ENCODE measurements at regions not wholly inside any gene's neighbourhood (a gene's known extent, or its start where the extent isn't known, plus 50 kb on each side); places are given as distances from the start of the nearest gene placed in this dataset.

- no peak overlapping the region for H3K4me3 ChIP-seq (ENCODE audit: low read depth, low read length)
- no peak for TF ChIP-seq CTCF (IDR thresholded peaks at IDR 0.05; ENCODE audit: insufficient read depth, low read depth, low read length)
- no peak for DNase-seq (ENCODE audit: low read depth)
Observed at GRCh38 chr6:146917979-146918378, 286.2 kb upstream of the STXBP5 start.

- no peak for TF ChIP-seq CTCF (IDR thresholded peaks at IDR 0.05; ENCODE audit: insufficient read depth, low read depth, low read length)
- no peak for DNase-seq (ENCODE audit: low read depth)
- H3K4me3 ChIP-seq (ENCODE audit: low read depth, low read length) = no peak overlapping the region
Observed at GRCh38 chr6:146919017-146919416, 285.2 kb upstream of the STXBP5 start.

GRCh38 chr6:146923205-146923833 lies 280.9 kb upstream of the STXBP5 start:
- no peak overlapping the region for H3K4me3 ChIP-seq (ENCODE audit: low read depth, low read length)
- TF ChIP-seq CTCF (IDR thresholded peaks at IDR 0.05; ENCODE audit: insufficient read depth, low read depth, low read length) = no peak
- no peak for DNase-seq (ENCODE audit: low read depth)

GRCh38 chr6:146925846-146926245 lies 278.4 kb upstream of the STXBP5 start:
- DNase-seq (ENCODE audit: low read depth) = no peak
- TF ChIP-seq CTCF (IDR thresholded peaks at IDR 0.05; ENCODE audit: insufficient read depth, low read depth, low read length) = no peak
- no peak overlapping the region for H3K4me3 ChIP-seq (ENCODE audit: low read depth, low read length)

GRCh38 chr6:146928503-146928902 lies 275.7 kb upstream of the STXBP5 start:
- H3K4me3 ChIP-seq (ENCODE audit: low read depth, low read length) = no peak overlapping the region
- TF ChIP-seq CTCF (IDR thresholded peaks at IDR 0.05; ENCODE audit: insufficient read depth, low read depth, low read length) = no peak

GRCh38 chr6:146931214-146931613 lies 273.0 kb upstream of the STXBP5 start:
- no peak for TF ChIP-seq CTCF (IDR thresholded peaks at IDR 0.05; ENCODE audit: insufficient read depth, low read depth, low read length)
- no peak overlapping the region for H3K4me3 ChIP-seq (ENCODE audit: low read depth, low read length)
- no peak for DNase-seq (ENCODE audit: low read depth)

More at GRCh38 chr6:146928503-146928902, 275.7 kb upstream of the STXBP5 start:
- DNase-seq (ENCODE audit: low read depth) = no peak

GRCh38 chr6:146937316-146937715 lies 266.9 kb upstream of the STXBP5 start:
- H3K4me3 ChIP-seq (ENCODE audit: low read depth, low read length) = no peak overlapping the region
- peak; percentile 36 for DNase-seq (ENCODE audit: low read depth)
- no peak for TF ChIP-seq CTCF (IDR thresholded peaks at IDR 0.05; ENCODE audit: insufficient read depth, low read depth, low read length)

All from fibroblast of villous mesenchyme (primary cell).